B cell (primary cell): ENCODE measurements at regions not wholly inside any gene's neighbourhood (a gene's known extent, or its start where the extent isn't known, plus 50 kb on each side); places are given as distances from the start of the nearest gene placed in this dataset.

Source experiments
- CTCF ChIP-seq: fragments of 200-600 bp; IDR thresholded peaks from one replicate; pipeline ENCODE4 v1.8.0; 2022; ENCODE audit warnings: antibody characterized with exemption, mild to moderate bottlenecking
- EZH2 ChIP-seq: IDR thresholded peaks from 2 replicates; pipeline ENCODE4 v1.6.1; 2012; ENCODE audit warnings: borderline replicate concordance, low read depth, mild to moderate bottlenecking, moderate library complexity, low read length; ENCODE audit not compliant: insufficient read depth, poor library complexity, severe bottlenecking

- TF ChIP-seq CTCF (no peak), EZH2 (no peak)
Observed at GRCh38 chr13:76672420-76672819, 213.8 kb downstream of the KCTD12 start.
